ENCODE measurements at regions not wholly inside any gene's neighbourhood (a gene's known extent, or its start where the extent isn't known, plus 50 kb on each side); places are given as distances from the start of the nearest gene placed in this dataset.

- H3K79me2 ChIP-seq (ENCODE audit: insufficient read depth, low read length): no peaks in the 10 kb centered on the region
- no peak for TF ChIP-seq CTCF (IDR thresholded peaks at IDR 0.05)
These were observed 727.7 kb downstream of the GALR1 start for GRCh38 chr18:77977331-77977730.

GRCh38 chr18:77980275-77980674, 730.6 kb downstream of the GALR1 start:
- H3K4me1 ChIP-seq (ENCODE audit: control insufficient read depth in 1 of 2, insufficient read depth in 2 of 2, low read length in 2 of 2): no peaks in the 10 kb centered on the region
- no peak for TF ChIP-seq CTCF (IDR thresholded peaks at IDR 0.05)
- intact Hi-C loops (cut with micrococcal nuclease): no loop called here
- H3K4me3 ChIP-seq (replicated peaks in 1 of 3; ENCODE audit: low read depth in 2 of 3, low read length in 3 of 3): no peak overlapping the region
- H2AFZ ChIP-seq (ENCODE audit: insufficient read depth, low read depth, low read length, poor library complexity, severe bottlenecking): no peak overlapping the region
- H3K4me2 ChIP-seq (replicated peaks; ENCODE audit: extremely low read depth, low read length, poor library complexity, severe bottlenecking): no peak overlapping the region
- Mint-ChIP-seq H3K4me3 (no peak overlapping the region), H3K36me3 (no peaks in the 10 kb centered on the region), H3K4me1 (no peaks in the 10 kb centered on the region), H3K27me3 (ENCODE audit: low read depth in 3 of 3) (peaks cover 0 to 2% (median 1%) of the 10 kb centered on the region in 3 donors), H3K27ac (no peak overlapping the region), H3K9me3 (peaks cover 16 to 28% (median 18%) of the 10 kb centered on the region in 7 donors)
- no peak overlapping the region for H3K27ac ChIP-seq (ENCODE audit: low read depth in 1 of 2, low read length in 2 of 2)
- 85% methylated on average over 7 of the region's 10 CpGs for WGBS (ENCODE audit: insufficient coverage)
- no peak for DNase-seq
- no peak overlapping the region for H3K9ac ChIP-seq (ENCODE audit: insufficient read depth, low read length, poor library complexity, severe bottlenecking)
- peaks cover 13 to 29% of the 10 kb centered on the region in 2 donors for H3K9me3 ChIP-seq (replicated peaks in 1 of 2; ENCODE audit: control insufficient read depth in 1 of 2, insufficient read depth in 1 of 2, low read length in 2 of 2)
- H3K36me3 ChIP-seq (replicated peaks in 1 of 2; ENCODE audit: control insufficient read depth in 1 of 2, insufficient read depth in 2 of 2, low read length in 2 of 2): no peaks in the 10 kb centered on the region
- H4K20me1 ChIP-seq (ENCODE audit: insufficient read depth, low read length): no peaks in the 10 kb centered on the region
- H3K79me2 ChIP-seq (ENCODE audit: insufficient read depth, low read length): no peaks in the 10 kb centered on the region
- no peaks in the 10 kb centered on the region for H3K27me3 ChIP-seq (ENCODE audit: control insufficient read depth in 2 of 2, insufficient read depth in 2 of 2, low read length in 2 of 2)

More at GRCh38 chr18:77977331-77977730, 727.7 kb downstream of the GALR1 start:
- Histone ChIP-seq H2AFZ (ENCODE audit: insufficient read depth, low read depth, low read length, poor library complexity, severe bottlenecking) (no peak overlapping the region), H3K4me1 (ENCODE audit: control insufficient read depth in 1 of 2, insufficient read depth in 2 of 2, low read length in 2 of 2) (no peaks in the 10 kb centered on the region), H4K20me1 (ENCODE audit: insufficient read depth, low read length) (no peaks in the 10 kb centered on the region), H3K4me2 (replicated peaks; ENCODE audit: extremely low read depth, low read length, poor library complexity, severe bottlenecking) (no peak overlapping the region), H3K9ac (ENCODE audit: insufficient read depth, low read length, poor library complexity, severe bottlenecking) (no peak overlapping the region), H3K27ac (ENCODE audit: low read depth in 1 of 2, low read length in 2 of 2) (no peak overlapping the region), H3K36me3 (replicated peaks in 1 of 2; ENCODE audit: control insufficient read depth in 1 of 2, insufficient read depth in 2 of 2, low read length in 2 of 2) (no peaks in the 10 kb centered on the region), H3K4me3 (replicated peaks in 1 of 3; ENCODE audit: low read depth in 2 of 3, low read length in 3 of 3) (no peak overlapping the region), H3K27me3 (ENCODE audit: control insufficient read depth in 2 of 2, insufficient read depth in 2 of 2, low read length in 2 of 2) (no peaks in the 10 kb centered on the region), H3K9me3 (replicated peaks in 1 of 2; ENCODE audit: control insufficient read depth in 1 of 2, insufficient read depth in 1 of 2, low read length in 2 of 2) (peaks cover 13 to 34% of the 10 kb centered on the region in 2 donors)
- no peak overlapping the region for H3K4me3 Mint-ChIP-seq
- intact Hi-C loops (cut with micrococcal nuclease): no loop called here
- H3K9me3 Mint-ChIP-seq: peaks cover 13 to 37% (median 19%) of the 10 kb centered on the region in 7 donors
- WGBS (ENCODE audit: insufficient coverage): 88% methylated on average over 10 of the region's 11 CpGs
- H3K36me3 Mint-ChIP-seq: no peaks in the 10 kb centered on the region
- peaks cover 0 to 3% (median 1%) of the 10 kb centered on the region in 3 donors for H3K27me3 Mint-ChIP-seq (ENCODE audit: low read depth in 3 of 3)
- H3K27ac Mint-ChIP-seq: no peak overlapping the region
- no peaks in the 10 kb centered on the region for H3K4me1 Mint-ChIP-seq
- DNase-seq: no peak
